Progenitor cell of endocrine pancreas (in vitro differentiated cells): ENCODE measurements at regions not wholly inside any gene's neighbourhood (a gene's known extent, or its start where the extent isn't known, plus 50 kb on each side); places are given as distances from the start of the nearest gene placed in this dataset.
A peak's percentile ranks its signal among the peaks of the same experiment; 100 is the strongest.

Experiments
- DNase-seq: peaks from one replicate; pipeline ENCODE4 v3.0.0; 2021; ENCODE audit warnings: low spot score; ENCODE audit not compliant: unreplicated experiment
- H3K27ac Mint-ChIP-seq: 2 replicates; pipeline ENCODE4 v1.8.0; 2021; ENCODE audit warnings: mild to moderate bottlenecking, moderate library complexity, mixed read lengths
- H3K27me3 Mint-ChIP-seq: 2 replicates; pipeline ENCODE4 v1.8.0; 2021; ENCODE audit warnings: mixed read lengths
- H3K36me3 Mint-ChIP-seq: 2 replicates; pipeline ENCODE4 v1.8.0; 2022; ENCODE audit warnings: mixed read lengths; ENCODE audit not compliant: insufficient read depth
- H3K4me1 Mint-ChIP-seq: 2 replicates; pipeline ENCODE4 v1.8.0; 2021; ENCODE audit warnings: low read depth, mixed read lengths
- H3K4me3 Mint-ChIP-seq: 2 replicates; pipeline ENCODE4 v1.8.0; 2021; ENCODE audit warnings: low read depth, mild to moderate bottlenecking, moderate library complexity, mixed read lengths
- H3K9me3 Mint-ChIP-seq: 2 replicates; pipeline ENCODE4 v1.8.0; 2021; ENCODE audit warnings: low read depth, mixed read lengths
- CTCF ChIP-seq: fragments of 200-600 bp; sonication (generic); IDR thresholded peaks from one replicate; pipeline ENCODE4 v1.5.0; 2021; ENCODE audit warnings: antibody characterized with exemption, mild to moderate bottlenecking; ENCODE audit not compliant: unreplicated experiment

- H3K27me3 Mint-ChIP-seq: no peaks in the 10 kb centered on the region
- H3K36me3 Mint-ChIP-seq: no peaks in the 10 kb centered on the region
- H3K27ac Mint-ChIP-seq: peak overlapping the region; percentile 87
- TF ChIP-seq CTCF: no peak
- H3K4me1 Mint-ChIP-seq: peaks cover 60% of the 10 kb centered on the region
- H3K4me3 Mint-ChIP-seq: no peak overlapping the region
- peaks cover 3% of the 10 kb centered on the region for H3K9me3 Mint-ChIP-seq
- no peak for DNase-seq
These were observed 178.1 kb downstream of the MREG start for GRCh38 chr2:215835231-215835630.

- H3K4me3 Mint-ChIP-seq: no peak overlapping the region
- DNase-seq: no peak
- no peaks in the 10 kb centered on the region for H3K27me3 Mint-ChIP-seq
- H3K27ac Mint-ChIP-seq: peak overlapping the region; percentile 97
- H3K36me3 Mint-ChIP-seq: peaks cover 1% of the 10 kb centered on the region
- TF ChIP-seq CTCF: no peak
- H3K9me3 Mint-ChIP-seq: peaks cover 6% of the 10 kb centered on the region
- H3K4me1 Mint-ChIP-seq: peaks cover 57% of the 10 kb centered on the region
These were observed 179.7 kb downstream of the MREG start for GRCh38 chr2:215833531-215834162.

- no peak overlapping the region for H3K4me3 Mint-ChIP-seq
- no peak for DNase-seq
- H3K9me3 Mint-ChIP-seq: peaks cover 8% of the 10 kb centered on the region
- H3K27ac Mint-ChIP-seq: peak overlapping the region; percentile 97
- H3K36me3 Mint-ChIP-seq: peaks cover 1% of the 10 kb centered on the region
- no peak for TF ChIP-seq CTCF
- H3K4me1 Mint-ChIP-seq: peaks cover 56% of the 10 kb centered on the region
- no peaks in the 10 kb centered on the region for H3K27me3 Mint-ChIP-seq
These were observed 180.6 kb downstream of the MREG start for GRCh38 chr2:215832791-215833190.

GRCh38 chr2:215831296-215831913, 181.9 kb downstream of the MREG start:
- DNase-seq: no peak
- Mint-ChIP-seq H3K36me3 (peaks cover 1% of the 10 kb centered on the region), H3K4me3 (no peak overlapping the region), H3K9me3 (peaks cover 6% of the 10 kb centered on the region), H3K4me1 (peaks cover 60% of the 10 kb centered on the region), H3K27ac (peak overlapping the region; percentile 91), H3K27me3 (no peaks in the 10 kb centered on the region)
- TF ChIP-seq CTCF: no peak

- H3K9me3 Mint-ChIP-seq: peaks cover 6% of the 10 kb centered on the region
- no peak for TF ChIP-seq CTCF
- peaks cover 56% of the 10 kb centered on the region for H3K4me1 Mint-ChIP-seq
- DNase-seq: no peak
- no peak overlapping the region for H3K4me3 Mint-ChIP-seq
- H3K36me3 Mint-ChIP-seq: peaks cover 1% of the 10 kb centered on the region
- no peaks in the 10 kb centered on the region for H3K27me3 Mint-ChIP-seq
- no peak overlapping the region for H3K27ac Mint-ChIP-seq
These were observed 183.0 kb downstream of the MREG start for GRCh38 chr2:215830304-215830703.
